ENCODE measurements at regions not wholly inside any gene's neighbourhood (a gene's known extent, or its start where the extent isn't known, plus 50 kb on each side); places are given as distances from the start of the nearest gene placed in this dataset.

DNA sequence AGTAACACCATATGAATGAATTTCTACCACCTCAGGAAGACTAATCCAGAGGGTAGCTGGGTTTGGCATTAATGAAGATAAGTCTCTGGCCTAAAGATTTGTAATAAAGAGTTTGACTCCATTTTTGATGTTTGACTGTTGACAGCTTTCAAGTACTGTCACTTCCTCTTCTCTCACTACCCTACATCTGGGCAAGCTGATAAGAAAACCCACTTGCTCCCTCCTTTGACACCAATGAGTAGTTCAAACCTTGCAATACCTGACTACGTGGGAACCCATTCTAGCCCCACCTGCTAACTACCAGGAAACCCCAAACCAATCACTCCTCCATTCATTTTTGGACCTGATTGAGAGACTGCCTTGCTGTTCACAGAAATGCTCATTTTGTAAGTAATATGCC lies 621.5 kb downstream of the TENT5A start:
- TF ChIP-seq, protein P1, sequence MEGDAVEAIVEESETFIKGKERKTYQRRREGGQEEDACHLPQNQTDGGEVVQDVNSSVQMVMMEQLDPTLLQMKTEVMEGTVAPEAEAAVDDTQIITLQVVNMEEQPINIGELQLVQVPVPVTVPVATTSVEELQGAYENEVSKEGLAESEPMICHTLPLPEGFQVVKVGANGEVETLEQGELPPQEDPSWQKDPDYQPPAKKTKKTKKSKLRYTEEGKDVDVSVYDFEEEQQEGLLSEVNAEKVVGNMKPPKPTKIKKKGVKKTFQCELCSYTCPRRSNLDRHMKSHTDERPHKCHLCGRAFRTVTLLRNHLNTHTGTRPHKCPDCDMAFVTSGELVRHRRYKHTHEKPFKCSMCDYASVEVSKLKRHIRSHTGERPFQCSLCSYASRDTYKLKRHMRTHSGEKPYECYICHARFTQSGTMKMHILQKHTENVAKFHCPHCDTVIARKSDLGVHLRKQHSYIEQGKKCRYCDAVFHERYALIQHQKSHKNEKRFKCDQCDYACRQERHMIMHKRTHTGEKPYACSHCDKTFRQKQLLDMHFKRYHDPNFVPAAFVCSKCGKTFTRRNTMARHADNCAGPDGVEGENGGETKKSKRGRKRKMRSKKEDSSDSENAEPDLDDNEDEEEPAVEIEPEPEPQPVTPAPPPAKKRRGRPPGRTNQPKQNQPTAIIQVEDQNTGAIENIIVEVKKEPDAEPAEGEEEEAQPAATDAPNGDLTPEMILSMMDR (IDR thresholded peaks at IDR 0.05), result no peak
- TF ChIP-seq EP300 (IDR thresholded peaks at IDR 0.05; ENCODE audit: low read depth), result no peak
- no peak for TF ChIP-seq POLR2A (IDR thresholded peaks at IDR 0.05)

Data from transverse colon (tissue), 3 donors.